ENCODE measurements at regions not wholly inside any gene's neighbourhood (a gene's known extent, or its start where the extent isn't known, plus 50 kb on each side); places are given as distances from the start of the nearest gene placed in this dataset.

DNA sequence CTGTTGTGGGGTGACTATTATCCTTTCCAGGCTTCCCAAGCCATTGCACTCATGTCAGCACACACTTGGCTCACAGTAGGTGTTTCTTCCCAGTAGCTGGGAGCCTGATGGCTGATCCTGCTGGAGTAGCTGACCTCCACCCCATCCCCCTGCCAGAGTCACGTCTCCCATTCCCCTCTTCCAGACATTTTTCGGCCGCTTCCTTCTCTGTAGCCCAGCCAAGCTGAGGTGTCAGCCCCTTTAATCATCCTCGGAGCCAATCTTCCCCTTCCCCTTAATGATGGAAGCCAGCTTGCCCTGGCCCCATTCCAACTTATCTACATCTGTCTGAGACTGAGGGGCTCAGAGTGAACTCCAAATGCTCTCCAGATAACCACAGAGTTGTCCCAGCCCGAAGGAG is 550.7 kb downstream of the MN1 start:
- H3K27ac ChIP-seq (ENCODE audit: low read depth, low read length): no peak overlapping the region
- 93% methylated on average over 5 of the region's 5 CpGs; no CpG with 5 or more reads in 1 of the 2 experiments for WGBS, 2 experiments (ENCODE audit: extremely low coverage in 1 of 2, insufficient coverage in 1 of 2, insufficient read length in 1 of 2, insufficient replicate concordance in 2 of 2, low coverage in 1 of 2, low lambda C conversion rate in 2 of 2, missing lambda C conversion rate in 1 of 2)
- POLR2A ChIA-PET (ENCODE audit: partially characterized antibody): no interaction called here
- H3K14ac ChIP-seq (ENCODE audit: insufficient read length): no peak overlapping the region
- no peak overlapping the region for H3K9ac ChIP-seq (replicated peaks in 1 of 4; ENCODE audit: extremely low read depth in 1 of 4, low read depth in 3 of 4, low read length in 3 of 4)
- H3K9me3 ChIP-seq (ENCODE audit: insufficient read depth in 2 of 2, low read depth in 1 of 2, low read length in 1 of 2): peaks cover 5 to 8% of the 10 kb centered on the region in 2 experiments; a peak in 2 of 4 replicates
- H3K4me1 ChIP-seq (replicated peaks in 1 of 4; ENCODE audit: control insufficient read depth in 3 of 4, insufficient read depth in 4 of 4, low read length in 3 of 4): no peaks in the 10 kb centered on the region
- no peak overlapping the region for H2AK5ac ChIP-seq (ENCODE audit: low read depth, low read length)
- H2BK12ac ChIP-seq (ENCODE audit: low read depth, low read length): no peak overlapping the region
- no peak for DNase-seq (ENCODE audit: low read depth in 1 of 2, low spot score in 2 of 2)
- no peak overlapping the region for H3K4ac ChIP-seq (replicated peaks; ENCODE audit: insufficient read length, low read depth, low read length)
- no peak overlapping the region for H4K8ac ChIP-seq (ENCODE audit: extremely low read depth, insufficient read depth, low read length)
- no peaks in the 10 kb centered on the region for H3K36me3 ChIP-seq (ENCODE audit: control insufficient read depth in 2 of 4, insufficient read depth in 4 of 4, low read length in 3 of 4)
- no peak overlapping the region for H3K56ac ChIP-seq (replicated peaks; ENCODE audit: insufficient read length, low read depth, low read length)
- no peak overlapping the region for H2AFZ ChIP-seq (ENCODE audit: low read length)
- H3K4me2 ChIP-seq (ENCODE audit: insufficient read depth in 1 of 2, low read depth in 2 of 2, low read length in 2 of 2): no peak overlapping the region
- no peak overlapping the region for H2BK120ac ChIP-seq (replicated peaks; ENCODE audit: low read depth, low read length)
- H3K23ac ChIP-seq (ENCODE audit: insufficient read length): no peak overlapping the region
- H3K23me2 ChIP-seq (ENCODE audit: low read depth, low read length): no peaks in the 10 kb centered on the region; the same call in 1 of the 2 replicates
- no peak for FAIRE-seq
- no peak overlapping the region for H4K5ac ChIP-seq (ENCODE audit: insufficient read length, low read depth, low read length)
- H2BK5ac ChIP-seq (ENCODE audit: low read depth, low read length): no peak overlapping the region
- no peaks in the 10 kb centered on the region for H3K79me1 ChIP-seq (ENCODE audit: low read depth, low read length)
- CTCF ChIA-PET (ENCODE audit: partially characterized antibody): interaction anchor here (1.0 to 1.6 kb wide), 3 partner anchors 38 to 155 kb away, joined by 4 read pairs; no protein-coding TSS in a partner anchor
- H2BK15ac ChIP-seq (ENCODE audit: low read length): no peak overlapping the region
- no peaks in the 10 kb centered on the region; a peak in 1 of 7 replicates for H3K27me3 ChIP-seq (replicated peaks in 1 of 4; ENCODE audit: control insufficient read depth in 3 of 4, extremely low read depth in 1 of 4, insufficient read depth in 3 of 4, low read length in 3 of 4)
- no peak overlapping the region for H3K4me3 ChIP-seq (ENCODE audit: extremely low read depth in 1 of 4, insufficient read depth in 2 of 4, low read depth in 3 of 4, low read length in 4 of 4)
- H3K18ac ChIP-seq (ENCODE audit: extremely low read depth, low read length): no peak overlapping the region
- H2BK20ac ChIP-seq (ENCODE audit: low read length): no peak overlapping the region
- H4K20me1 ChIP-seq (replicated peaks in 1 of 2; ENCODE audit: control insufficient read depth in 1 of 2, insufficient read depth in 2 of 2, low read length in 2 of 2): no peaks in the 10 kb centered on the region
- H3K79me2 ChIP-seq (ENCODE audit: control insufficient read depth in 1 of 2, insufficient read depth in 2 of 2, low read length in 2 of 2): no peaks in the 10 kb centered on the region
- no peak overlapping the region for H4K91ac ChIP-seq (replicated peaks; ENCODE audit: insufficient read length, low read length)
- TF ChIP-seq EGR1 (IDR thresholded peaks at IDR 0.05; ENCODE audit: borderline replicate concordance, low read depth, low read length) (no peak), BCL11A (IDR thresholded peaks at IDR 0.05; ENCODE audit: low read depth in 2 of 2, low read length in 2 of 2) (no peak), HDAC6 (IDR thresholded peaks at IDR 0.05; ENCODE audit: low read depth, low read length) (no peak), TBP (IDR thresholded peaks at IDR 0.05; ENCODE audit: low read depth, low read length) (no peak), SIX5 (IDR thresholded peaks at IDR 0.05; ENCODE audit: low read depth, low read length) (no peak)

Data from H1 (cell line).